ENCODE measurements at regions not wholly inside any gene's neighbourhood (a gene's known extent, or its start where the extent isn't known, plus 50 kb on each side); places are given as distances from the start of the nearest gene placed in this dataset.
A peak's percentile ranks its signal among the peaks of the same experiment; 100 is the strongest.
"Not testable (repeated sequence)": the region's sequence is repeated elsewhere in the genome, so short reads cannot be mapped to it uniquely, and the experiment has no call there.

- no peaks in the 10 kb centered on the region for H3K36me3 Mint-ChIP-seq (ENCODE audit: low read depth)
- peaks cover 41% of the 10 kb centered on the region for H3K4me1 Mint-ChIP-seq (ENCODE audit: low read depth)
- peaks cover 10% of the 10 kb centered on the region for H3K27me3 Mint-ChIP-seq
- no peak overlapping the region for H3K4me3 Mint-ChIP-seq
- no peak overlapping the region for H3K27ac Mint-ChIP-seq
- H3K9me3 Mint-ChIP-seq: no peaks in the 10 kb centered on the region
Measured at GRCh38 chr3:197424266-197424665, 125.9 kb upstream of the DLG1 start.

GRCh38 chr3:197423376-197423775 is 125.0 kb upstream of the DLG1 start:
- Mint-ChIP-seq H3K9me3 (no peaks in the 10 kb centered on the region), H3K4me3 (no peak overlapping the region), H3K27ac (no peak overlapping the region), H3K36me3 (ENCODE audit: low read depth) (no peaks in the 10 kb centered on the region), H3K27me3 (peaks cover 11% of the 10 kb centered on the region), H3K4me1 (ENCODE audit: low read depth) (peaks cover 32% of the 10 kb centered on the region)

- H3K4me1 Mint-ChIP-seq (ENCODE audit: low read depth): peaks cover 23% of the 10 kb centered on the region
- no peak overlapping the region for H3K27ac Mint-ChIP-seq
- H3K36me3 Mint-ChIP-seq (ENCODE audit: low read depth): no peaks in the 10 kb centered on the region
- H3K4me3 Mint-ChIP-seq: no peak overlapping the region
- no peaks in the 10 kb centered on the region for H3K9me3 Mint-ChIP-seq
- peaks cover 11% of the 10 kb centered on the region for H3K27me3 Mint-ChIP-seq
Measured at GRCh38 chr3:197422506-197422905, 124.1 kb upstream of the DLG1 start.

GRCh38 chr3:197421021-197421420 is 122.6 kb upstream of the DLG1 start:
- H3K9me3 Mint-ChIP-seq: no peaks in the 10 kb centered on the region
- H3K27ac Mint-ChIP-seq: no peak overlapping the region
- peaks cover 11% of the 10 kb centered on the region for H3K27me3 Mint-ChIP-seq
- H3K4me1 Mint-ChIP-seq (ENCODE audit: low read depth): peaks cover 19% of the 10 kb centered on the region
- no peak overlapping the region for H3K4me3 Mint-ChIP-seq
- H3K36me3 Mint-ChIP-seq (ENCODE audit: low read depth): no peaks in the 10 kb centered on the region

GRCh38 chr3:197420566-197420965 is 122.2 kb upstream of the DLG1 start:
- Mint-ChIP-seq H3K4me1 (ENCODE audit: low read depth) (peaks cover 19% of the 10 kb centered on the region), H3K27ac (peak overlapping the region; percentile 50), H3K4me3 (no peak overlapping the region), H3K36me3 (ENCODE audit: low read depth) (no peaks in the 10 kb centered on the region), H3K9me3 (no peaks in the 10 kb centered on the region), H3K27me3 (peaks cover 11% of the 10 kb centered on the region)

- Mint-ChIP-seq H3K9me3 (no peaks in the 10 kb centered on the region), H3K36me3 (ENCODE audit: low read depth) (no peaks in the 10 kb centered on the region), H3K27ac (peak overlapping the region; percentile 50), H3K4me1 (ENCODE audit: low read depth) (peaks cover 19% of the 10 kb centered on the region), H3K27me3 (peaks cover 11% of the 10 kb centered on the region), H3K4me3 (no peak overlapping the region)
Measured at GRCh38 chr3:197420115-197420514, 121.7 kb upstream of the DLG1 start.

- H3K36me3 Mint-ChIP-seq (ENCODE audit: low read depth): no peaks in the 10 kb centered on the region
Measured at GRCh38 chr3:197419696-197420095, 121.3 kb upstream of the DLG1 start.

GRCh38 chr3:197417911-197418618 is 119.7 kb upstream of the DLG1 start:
- Mint-ChIP-seq H3K27ac (no peak overlapping the region), H3K9me3 (no peaks in the 10 kb centered on the region), H3K4me3 (no peak overlapping the region), H3K27me3 (peaks cover 3% of the 10 kb centered on the region), H3K4me1 (ENCODE audit: low read depth) (peaks cover 19% of the 10 kb centered on the region), H3K36me3 (ENCODE audit: low read depth) (no peaks in the 10 kb centered on the region)

More at GRCh38 chr3:197419696-197420095, 121.3 kb upstream of the DLG1 start:
- H3K4me1 Mint-ChIP-seq (ENCODE audit: low read depth): peaks cover 19% of the 10 kb centered on the region
- no peak overlapping the region for H3K4me3 Mint-ChIP-seq
- H3K27me3 Mint-ChIP-seq: peaks cover 11% of the 10 kb centered on the region
- no peak overlapping the region for H3K27ac Mint-ChIP-seq
- H3K9me3 Mint-ChIP-seq: no peaks in the 10 kb centered on the region

GRCh38 chr3:197417441-197417840 is 119.0 kb upstream of the DLG1 start:
- Mint-ChIP-seq H3K9me3 (no peaks in the 10 kb centered on the region), H3K4me1 (ENCODE audit: low read depth) (peaks cover 19% of the 10 kb centered on the region), H3K4me3 (no peak overlapping the region), H3K27ac (no peak overlapping the region), H3K27me3 (peaks cover 3% of the 10 kb centered on the region), H3K36me3 (ENCODE audit: low read depth) (no peaks in the 10 kb centered on the region)

- not testable (repeated sequence) for H3K27me3 Mint-ChIP-seq; H3K4me3 Mint-ChIP-seq; H3K4me1 Mint-ChIP-seq (ENCODE audit: low read depth); H3K27ac Mint-ChIP-seq; H3K36me3 Mint-ChIP-seq (ENCODE audit: low read depth); H3K9me3 Mint-ChIP-seq
Measured at GRCh38 chr3:197411899-197412298, 113.5 kb upstream of the DLG1 start.

GRCh38 chr3:197410170-197410569 is 111.8 kb upstream of the DLG1 start:
- not testable (repeated sequence) for H3K4me3 Mint-ChIP-seq; H3K4me1 Mint-ChIP-seq (ENCODE audit: low read depth); H3K36me3 Mint-ChIP-seq (ENCODE audit: low read depth); H3K9me3 Mint-ChIP-seq; H3K27me3 Mint-ChIP-seq; H3K27ac Mint-ChIP-seq

- H3K27me3 Mint-ChIP-seq: peaks cover 6% of the 10 kb centered on the region
- no peak overlapping the region for H3K27ac Mint-ChIP-seq
- H3K4me3 Mint-ChIP-seq: no peak overlapping the region
- no peaks in the 10 kb centered on the region for H3K36me3 Mint-ChIP-seq (ENCODE audit: low read depth)
- H3K4me1 Mint-ChIP-seq (ENCODE audit: low read depth): no peaks in the 10 kb centered on the region
- H3K9me3 Mint-ChIP-seq: no peaks in the 10 kb centered on the region
Measured at GRCh38 chr3:197408177-197408957, 110.0 kb upstream of the DLG1 start.

- Mint-ChIP-seq H3K27ac (no peak overlapping the region), H3K9me3 (no peaks in the 10 kb centered on the region), H3K36me3 (ENCODE audit: low read depth) (no peaks in the 10 kb centered on the region), H3K4me1 (ENCODE audit: low read depth) (no peaks in the 10 kb centered on the region), H3K27me3 (peaks cover 6% of the 10 kb centered on the region), H3K4me3 (no peak overlapping the region)
Measured at GRCh38 chr3:197407526-197407925, 109.1 kb upstream of the DLG1 start.

- Mint-ChIP-seq H3K27me3 (peaks cover 6% of the 10 kb centered on the region), H3K9me3 (no peaks in the 10 kb centered on the region), H3K27ac (no peak overlapping the region), H3K36me3 (ENCODE audit: low read depth) (no peaks in the 10 kb centered on the region), H3K4me3 (no peak overlapping the region), H3K4me1 (ENCODE audit: low read depth) (no peaks in the 10 kb centered on the region)
Measured at GRCh38 chr3:197407053-197407452, 108.6 kb upstream of the DLG1 start.

- no peak overlapping the region for H3K4me3 Mint-ChIP-seq
- H3K27me3 Mint-ChIP-seq: peaks cover 6% of the 10 kb centered on the region
- H3K36me3 Mint-ChIP-seq (ENCODE audit: low read depth): no peaks in the 10 kb centered on the region
- H3K27ac Mint-ChIP-seq: no peak overlapping the region
- no peaks in the 10 kb centered on the region for H3K4me1 Mint-ChIP-seq (ENCODE audit: low read depth)
- no peaks in the 10 kb centered on the region for H3K9me3 Mint-ChIP-seq
Measured at GRCh38 chr3:197406266-197406665, 107.9 kb upstream of the DLG1 start.
